NCI-H1694 treated with DMSO at 0.1 percent for 48 hours (cell line): ENCODE measurements at regions not wholly inside any gene's neighbourhood (a gene's known extent, or its start where the extent isn't known, plus 50 kb on each side); places are given as distances from the start of the nearest gene placed in this dataset.

ENCODE experiments used
- DNase-seq: peaks from one replicate; lab custom pipeline; 2025; lab: John Stamatoyannopoulos, UW

DNA sequence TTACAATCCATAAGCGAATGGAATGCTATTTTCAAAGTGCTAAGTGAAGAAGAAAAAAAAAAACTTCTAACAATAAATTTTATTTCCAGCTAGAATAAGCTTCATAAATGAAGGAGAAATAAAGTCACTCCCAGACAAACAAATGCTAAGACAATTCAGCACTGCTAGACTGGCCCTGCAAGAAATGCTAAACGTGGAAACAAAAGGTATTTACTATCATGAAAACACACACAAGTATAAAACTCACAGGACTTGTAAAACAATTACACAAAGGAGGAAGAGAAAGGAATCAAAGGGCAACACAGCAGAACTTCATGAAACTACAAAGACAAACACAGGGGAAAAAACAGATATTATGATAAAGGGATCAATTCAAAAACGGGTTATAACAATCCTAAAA lies 85.8 kb upstream of the NELL2 start:
- no peak for DNase-seq

DNA sequence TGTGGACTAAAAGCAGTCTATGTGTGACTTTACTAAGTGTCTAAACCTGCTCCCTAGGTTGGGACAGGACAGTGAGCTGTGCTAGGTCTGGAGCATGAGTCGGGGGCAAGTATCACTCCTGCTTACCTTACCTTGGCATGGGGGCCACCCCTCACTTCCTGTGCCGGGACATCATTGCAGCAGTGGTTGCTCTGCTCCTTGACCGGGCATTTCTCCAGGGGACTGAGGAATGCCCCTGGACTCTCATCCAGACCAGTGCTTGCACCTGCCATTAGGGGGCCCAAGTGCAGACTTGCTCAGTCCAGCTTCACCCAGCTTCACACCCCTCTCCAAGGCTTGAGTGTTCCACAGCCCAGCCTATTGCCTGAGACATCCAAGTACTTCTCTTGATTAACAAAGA lies 84.7 kb upstream of the NELL2 start:
- DNase-seq, result no peak

DNA sequence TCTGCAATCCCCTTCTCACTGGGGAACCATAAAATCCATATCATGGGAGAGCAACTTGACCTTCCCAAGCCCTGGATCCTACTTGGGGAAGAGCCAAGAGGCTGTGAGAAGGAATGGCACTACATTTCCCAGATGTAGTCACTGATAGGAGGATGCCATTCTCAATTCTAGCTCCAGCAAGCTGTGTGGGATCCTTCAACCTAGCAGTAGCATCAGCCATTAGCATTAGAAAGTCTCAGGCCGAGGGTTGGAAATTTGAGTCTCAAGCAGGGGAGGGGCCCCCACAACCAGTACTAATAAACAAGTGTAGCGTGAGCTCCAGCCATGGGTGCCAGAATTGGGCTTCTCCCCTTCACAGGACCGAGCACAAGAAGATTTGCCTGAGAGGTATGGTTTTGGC lies 84.3 kb upstream of the NELL2 start:
- no peak for DNase-seq

DNA sequence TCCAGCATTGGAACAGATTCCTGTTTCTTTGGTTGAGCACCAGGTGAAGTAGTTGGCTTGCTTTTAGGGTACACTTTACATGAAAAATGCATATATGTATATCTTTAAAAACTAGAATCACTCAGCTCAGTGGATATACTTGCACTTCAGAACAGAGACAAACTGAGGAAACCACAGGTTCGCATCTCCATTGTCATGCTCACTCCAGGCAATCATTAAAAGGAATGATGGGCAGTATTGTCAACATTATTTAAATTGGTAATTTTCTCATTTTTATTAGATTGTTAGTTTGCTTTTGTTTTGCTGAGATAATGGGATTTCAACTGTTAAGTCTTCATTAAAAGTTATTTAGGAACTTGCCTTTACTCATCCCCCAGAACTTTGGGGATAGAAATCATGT lies 71.0 kb upstream of the NELL2 start:
- no peak for DNase-seq

DNA sequence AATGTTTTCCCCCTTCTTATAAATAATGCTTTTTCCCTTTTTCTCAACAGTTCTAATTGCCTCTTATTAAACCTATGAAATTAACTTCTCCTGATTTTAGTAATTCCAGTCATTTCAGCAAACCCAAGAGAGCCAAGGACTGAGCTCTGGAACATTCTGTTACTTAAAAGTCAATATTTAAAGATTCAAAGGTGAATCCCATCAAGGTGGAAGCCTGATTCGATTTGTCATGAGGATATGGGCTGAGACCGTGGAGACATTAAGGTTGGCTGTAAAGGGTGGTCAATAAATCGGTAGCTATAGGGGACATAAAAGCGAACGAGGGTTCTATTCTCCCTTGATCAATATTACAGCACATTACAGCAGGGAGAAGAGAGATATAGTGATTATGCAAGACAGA lies 66.6 kb upstream of the NELL2 start:
- DNase-seq, result no peak

DNA sequence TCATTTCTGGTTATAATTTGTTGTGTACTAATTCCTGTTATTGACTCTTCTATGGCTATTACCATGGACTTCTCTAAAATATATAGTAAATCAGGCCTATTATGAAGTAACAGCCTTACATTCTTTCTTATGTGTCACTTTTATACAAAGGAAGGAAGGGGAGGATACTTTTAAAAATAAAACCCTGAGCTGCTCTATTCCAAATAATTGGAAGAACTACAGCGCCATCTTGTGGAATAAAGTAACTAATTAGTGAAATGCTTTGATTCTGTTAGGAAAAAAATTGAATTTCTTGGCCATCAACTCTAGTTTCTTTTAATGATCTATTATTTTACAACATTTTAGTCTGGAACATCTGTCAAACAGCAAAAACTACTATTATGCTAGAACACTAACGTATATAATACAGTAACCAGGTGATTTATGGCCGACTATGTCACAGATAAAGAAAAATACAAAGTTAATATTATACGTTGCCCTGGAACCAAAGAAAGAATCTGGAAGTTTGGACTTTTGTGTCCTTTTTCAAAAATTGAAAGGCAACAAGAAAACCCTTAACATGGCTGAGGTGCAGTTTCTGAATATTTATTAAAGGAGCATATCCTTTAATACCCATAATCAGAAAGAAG lies 55.0 kb upstream of the NELL2 start:
- peak; percentile 74 for DNase-seq

DNA sequence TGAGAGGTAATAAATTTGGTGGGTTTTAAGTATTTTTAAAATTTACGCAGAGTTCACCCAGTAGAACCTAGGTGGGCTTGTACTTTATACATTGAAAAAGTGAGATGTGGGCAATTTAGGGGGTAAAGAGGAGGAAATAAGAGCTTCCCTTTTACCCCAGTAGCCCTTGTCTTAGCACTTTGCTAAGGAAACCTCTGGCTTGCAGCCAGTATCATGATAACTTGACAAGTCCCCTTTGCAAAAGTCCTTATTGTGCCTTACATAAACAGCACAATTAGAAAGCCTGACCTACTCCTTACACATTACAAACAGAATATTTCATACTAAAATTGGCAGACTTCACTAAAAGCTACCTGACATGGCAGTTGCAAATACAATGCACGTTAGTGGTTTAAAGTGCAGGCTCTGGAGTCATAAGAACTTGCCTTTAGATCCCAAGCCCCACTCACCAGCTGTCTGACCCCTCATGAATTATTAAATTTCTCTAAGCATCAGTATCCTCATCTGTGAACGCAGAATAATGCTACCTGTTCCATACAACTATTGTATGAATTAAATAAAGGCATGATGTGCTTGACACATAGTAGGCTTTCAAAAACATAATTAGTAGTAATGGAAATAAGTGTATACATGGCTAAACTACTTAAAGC lies 53.2 kb upstream of the NELL2 start:
- DNase-seq, result no peak
